ENCODE measurements at regions not wholly inside any gene's neighbourhood (a gene's known extent, or its start where the extent isn't known, plus 50 kb on each side); places are given as distances from the start of the nearest gene placed in this dataset.

- H3K27ac ChIP-seq = no peak overlapping the region
- TF ChIP-seq CTCF (conservative IDR thresholded peaks at IDR 0.05) (no peak), ZFX (IDR thresholded peaks at IDR 0.05) (no peak)
Observed at GRCh38 chr6:144978208-144978607, 693.1 kb downstream of the UTRN start.

GRCh38 chr6:144986271-144986670, 701.1 kb downstream of the UTRN start:
- TF ChIP-seq CTCF (conservative IDR thresholded peaks at IDR 0.05) (no peak), ZFX (IDR thresholded peaks at IDR 0.05) (no peak)

GRCh38 chr6:144989319-144990107, 704.4 kb downstream of the UTRN start:
- TF ChIP-seq CTCF (conservative IDR thresholded peaks at IDR 0.05) (no peak), ZFX (IDR thresholded peaks at IDR 0.05) (no peak)
- peak overlapping the region; percentile 56; the same call in 1 of the 2 replicates for H3K27ac ChIP-seq

More at GRCh38 chr6:144986271-144986670, 701.1 kb downstream of the UTRN start:
- H3K27ac ChIP-seq = no peak overlapping the region

- no peak overlapping the region for H3K27ac ChIP-seq
- no peak for TF ChIP-seq ZFX (IDR thresholded peaks at IDR 0.05)
- TF ChIP-seq CTCF (conservative IDR thresholded peaks at IDR 0.05) = no peak
Observed at GRCh38 chr6:144990784-144991183, 705.6 kb downstream of the UTRN start.

GRCh38 chr6:144993870-144994269, 708.7 kb downstream of the UTRN start:
- H3K27ac ChIP-seq = no peak overlapping the region
- TF ChIP-seq CTCF (conservative IDR thresholded peaks at IDR 0.05) (no peak), ZFX (IDR thresholded peaks at IDR 0.05) (no peak)

- TF ChIP-seq ZFX (IDR thresholded peaks at IDR 0.05) (no peak), CTCF (conservative IDR thresholded peaks at IDR 0.05) (no peak)
- H3K27ac ChIP-seq = no peak overlapping the region
Observed at GRCh38 chr6:144997996-144998395, 712.9 kb downstream of the UTRN start.

- TF ChIP-seq ZFX (IDR thresholded peaks at IDR 0.05) = no peak
- no peak for TF ChIP-seq CTCF (conservative IDR thresholded peaks at IDR 0.05)
- no peak overlapping the region for H3K27ac ChIP-seq
Observed at GRCh38 chr6:144999127-144999526, 714.0 kb downstream of the UTRN start.

Data from C4-2B (cell line).